OCI-LY7 (cell line): ENCODE measurements at regions not wholly inside any gene's neighbourhood (a gene's known extent, or its start where the extent isn't known, plus 50 kb on each side); places are given as distances from the start of the nearest gene placed in this dataset.

ENCODE experiments used
- BruUV-seq: library from RNA; stranded (reverse); fragments of 400-500 nt; replicated peaks from 2 replicates; lab custom pipeline; 2021; lab: Mats Ljungman, UMichigan
- CTCF ChIA-PET: fragments of 300-600 bp; sonication (Branson Sonifier 250); formaldehyde crosslinking; loops from one replicate; lab custom pipeline; 2022; ENCODE audit warnings: antibody characterized with exemption; ENCODE audit not compliant: unreplicated experiment; lab: Charles Lee
- POLR2A ChIA-PET: fragments of 300-600 bp; sonication (Branson Sonifier 250); formaldehyde crosslinking; loops from one replicate; lab custom pipeline; 2022; ENCODE audit warnings: antibody characterized with exemption; lab: Charles Lee
- DNase-seq: peaks from one replicate; pipeline ENCODE4 v3.0.0-alpha.2; 2015; ENCODE audit warnings: low spot score
- H2AFZ ChIP-seq: fragments of 200-600 bp; sonication (generic), shearing (Covaris generic); 2 replicates; pipeline ENCODE4 v1.6.1; 2014; ENCODE audit warnings: mild to moderate bottlenecking, antibody characterized with exemption, low read length, moderate library complexity
- H3K27ac ChIP-seq: fragments of 200-600 bp; sonication (generic); 2 replicates; pipeline ENCODE4 v1.5.1; 2014; ENCODE audit warnings: mixed run types, low read depth, mild to moderate bottlenecking, moderate library complexity, low read length, inconsistent platforms; ENCODE audit not compliant: poor library complexity, severe bottlenecking
- H3K36me3 ChIP-seq: fragments of 200-600 bp; sonication (generic); 2 replicates; pipeline ENCODE4 v1.6.1; 2014; ENCODE audit warnings: mild to moderate bottlenecking, antibody characterized with exemption, low read length, moderate library complexity, mixed read lengths; ENCODE audit not compliant: insufficient read depth
- H3K4me1 ChIP-seq: fragments of 200-600 bp; sonication (generic); 2 replicates; pipeline ENCODE4 v1.5.1; 2014; ENCODE audit warnings: mild to moderate bottlenecking, low read length; ENCODE audit not compliant: insufficient read depth, poor library complexity, severe bottlenecking
- H3K4me2 ChIP-seq: fragments of 200-600 bp; sonication (generic); 2 replicates; pipeline ENCODE4 v1.6.1; 2014; ENCODE audit warnings: mild to moderate bottlenecking, low read length
- H3K4me3 ChIP-seq: fragments of 200-600 bp; sonication (generic); 2 replicates; pipeline ENCODE4 v1.5.1; 2014; ENCODE audit warnings: mild to moderate bottlenecking, low read depth, low read length; ENCODE audit not compliant: poor library complexity, severe bottlenecking
- H3K79me2 ChIP-seq: fragments of 200-600 bp; sonication (generic); 2 replicates; pipeline ENCODE4 v1.6.1; 2016; ENCODE audit warnings: low read depth, mild to moderate bottlenecking, low read length, moderate library complexity, mixed read lengths; ENCODE audit not compliant: insufficient read depth
- H3K9me2 ChIP-seq: fragments of 200-600 bp; sonication (generic); 2 replicates; pipeline ENCODE4 v1.6.1; 2016; ENCODE audit warnings: mild to moderate bottlenecking, low read length, mixed read lengths; ENCODE audit not compliant: insufficient read depth
- H3K9me3 ChIP-seq: fragments of 200-600 bp; sonication (generic); 2 replicates; pipeline ENCODE4 v1.6.1; 2014; ENCODE audit warnings: mild to moderate bottlenecking, mixed run types, low read length, mixed read lengths
- H4K20me1 ChIP-seq: fragments of 200-600 bp; sonication (generic); 2 replicates; pipeline ENCODE4 v1.6.1; 2014; ENCODE audit warnings: mild to moderate bottlenecking, antibody characterized with exemption, low read length, moderate library complexity, mixed read lengths; ENCODE audit not compliant: insufficient read depth
- EZH2phosphoT487 ChIP-seq: fragments of 200-600 bp; sonication (generic); IDR thresholded peaks from 2 replicates; pipeline ENCODE4 v1.6.1; 2018; ENCODE audit warnings: low read depth, borderline replicate concordance, mild to moderate bottlenecking, mixed run types, antibody characterized with exemption, low read length, moderate library complexity, mixed read lengths
- intact Hi-C: fragments of 100-400 bp; cut with micrococcal nuclease; formaldehyde crosslinking; loops from one replicate; pipeline ENCODE4 v1.10.0; 2022; ENCODE audit not compliant: unreplicated experiment
- TF ChIP-seq, protein P1 (sequence below): fragments of 200-600 bp; sonication (generic); conservative IDR thresholded peaks from 2 replicates; pipeline ENCODE4 v1.5.1; 2014; ENCODE audit warnings: mild to moderate bottlenecking, antibody characterized with exemption, low read length, moderate library complexity, mixed read lengths

DNA sequence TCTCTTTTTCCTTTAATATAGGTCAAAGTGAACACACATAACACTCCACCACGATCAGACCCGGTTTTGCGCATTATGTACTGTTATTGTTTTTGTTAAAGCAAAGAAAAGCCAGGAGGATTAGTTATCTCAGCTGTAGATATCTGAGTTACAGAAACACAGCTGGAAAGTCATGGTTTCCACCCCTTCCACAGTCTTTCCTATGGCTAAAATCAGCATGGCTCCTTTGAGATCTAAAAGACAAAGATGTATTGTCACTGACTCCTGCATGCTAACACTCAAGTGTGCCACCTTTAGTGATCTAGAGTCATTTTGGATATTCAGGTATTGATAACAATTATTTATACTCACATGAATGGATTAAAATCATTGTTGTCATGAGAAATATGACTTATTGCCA is 260.0 kb downstream of the FIGN start:
- no peak for TF ChIP-seq EZH2phosphoT487
- TF ChIP-seq, protein P1, sequence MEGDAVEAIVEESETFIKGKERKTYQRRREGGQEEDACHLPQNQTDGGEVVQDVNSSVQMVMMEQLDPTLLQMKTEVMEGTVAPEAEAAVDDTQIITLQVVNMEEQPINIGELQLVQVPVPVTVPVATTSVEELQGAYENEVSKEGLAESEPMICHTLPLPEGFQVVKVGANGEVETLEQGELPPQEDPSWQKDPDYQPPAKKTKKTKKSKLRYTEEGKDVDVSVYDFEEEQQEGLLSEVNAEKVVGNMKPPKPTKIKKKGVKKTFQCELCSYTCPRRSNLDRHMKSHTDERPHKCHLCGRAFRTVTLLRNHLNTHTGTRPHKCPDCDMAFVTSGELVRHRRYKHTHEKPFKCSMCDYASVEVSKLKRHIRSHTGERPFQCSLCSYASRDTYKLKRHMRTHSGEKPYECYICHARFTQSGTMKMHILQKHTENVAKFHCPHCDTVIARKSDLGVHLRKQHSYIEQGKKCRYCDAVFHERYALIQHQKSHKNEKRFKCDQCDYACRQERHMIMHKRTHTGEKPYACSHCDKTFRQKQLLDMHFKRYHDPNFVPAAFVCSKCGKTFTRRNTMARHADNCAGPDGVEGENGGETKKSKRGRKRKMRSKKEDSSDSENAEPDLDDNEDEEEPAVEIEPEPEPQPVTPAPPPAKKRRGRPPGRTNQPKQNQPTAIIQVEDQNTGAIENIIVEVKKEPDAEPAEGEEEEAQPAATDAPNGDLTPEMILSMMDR, result no peak
- Histone ChIP-seq H3K27ac (no peak overlapping the region), H3K9me3 (no peaks in the 10 kb centered on the region), H3K4me1 (no peaks in the 10 kb centered on the region), H3K9me2 (no peaks in the 10 kb centered on the region), H3K4me3 (no peak overlapping the region), H4K20me1 (no peaks in the 10 kb centered on the region), H3K36me3 (no peaks in the 10 kb centered on the region), H2AFZ (no peak overlapping the region), H3K79me2 (no peaks in the 10 kb centered on the region), H3K4me2 (no peak overlapping the region)
- CTCF ChIA-PET, result no interaction called here
- BruUV-seq, result no TSS peak
- no peak for DNase-seq
- POLR2A ChIA-PET, result interaction anchor here (1.2 kb wide), 1 partner anchor 13 kb away, joined by 4 read pairs; no protein-coding TSS in a partner anchor
- intact Hi-C loops, result no loop called here

DNA sequence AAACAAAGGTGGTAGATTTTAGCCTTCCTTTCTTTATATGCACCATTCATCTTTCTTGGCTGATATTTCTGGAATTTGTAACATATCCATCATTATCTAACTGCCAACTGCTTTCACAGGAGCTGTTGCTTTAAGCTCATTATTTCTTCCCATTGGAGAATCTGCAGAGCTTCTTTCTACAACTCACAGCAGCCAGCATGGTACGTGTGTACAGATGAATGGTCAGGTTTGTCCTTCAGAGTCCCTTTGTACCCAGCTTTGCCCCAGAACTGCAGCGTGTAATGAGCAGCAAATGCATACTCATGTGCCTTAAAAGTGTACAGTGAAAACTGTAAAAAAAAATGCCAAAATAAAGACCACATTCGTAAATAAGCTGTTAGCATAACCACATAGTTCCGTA is 260.9 kb downstream of the FIGN start:
- Histone ChIP-seq H3K4me2 (no peak overlapping the region), H3K27ac (no peak overlapping the region), H3K9me3 (no peaks in the 10 kb centered on the region), H3K4me1 (no peaks in the 10 kb centered on the region), H2AFZ (no peak overlapping the region), H3K79me2 (no peaks in the 10 kb centered on the region), H3K4me3 (no peak overlapping the region), H3K36me3 (no peaks in the 10 kb centered on the region), H3K9me2 (no peaks in the 10 kb centered on the region), H4K20me1 (no peaks in the 10 kb centered on the region)
- CTCF ChIA-PET, result no interaction called here
- intact Hi-C loops, result no loop called here
- BruUV-seq, result no TSS peak
- POLR2A ChIA-PET, result interaction anchor here (0.6 to 1.2 kb wide), 2 partner anchors 14 to 30 kb away, joined by 3 to 4 read pairs; no protein-coding TSS in a partner anchor
- DNase-seq, result no peak
- TF ChIP-seq, protein P1, result no peak
- TF ChIP-seq EZH2phosphoT487, result no peak

DNA sequence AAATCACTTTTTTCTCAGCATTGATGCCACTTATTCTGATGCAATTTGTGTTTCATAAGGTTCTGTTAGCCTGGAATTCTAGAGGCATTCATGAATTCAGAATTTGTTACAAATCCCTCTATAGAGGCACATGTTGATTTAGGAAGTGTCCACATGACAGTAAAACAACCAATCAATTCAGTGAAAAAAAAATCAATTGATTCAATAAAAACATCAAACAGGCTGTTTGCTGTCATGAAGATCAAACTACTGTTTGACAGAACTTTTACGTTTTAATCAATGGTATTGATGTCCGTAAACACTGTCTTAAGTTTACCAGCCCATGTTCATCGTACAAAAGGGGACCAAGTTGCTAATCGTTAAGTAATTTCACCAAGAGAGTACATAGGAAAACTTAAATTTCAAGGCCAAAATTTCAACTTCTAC is 261.5 kb downstream of the FIGN start:
- Histone ChIP-seq H3K36me3 (no peaks in the 10 kb centered on the region), H3K79me2 (no peaks in the 10 kb centered on the region), H3K27ac (no peak overlapping the region), H3K4me2 (no peak overlapping the region), H3K4me1 (no peaks in the 10 kb centered on the region), H3K9me2 (no peaks in the 10 kb centered on the region), H3K4me3 (no peak overlapping the region), H2AFZ (no peak overlapping the region), H4K20me1 (no peaks in the 10 kb centered on the region), H3K9me3 (no peaks in the 10 kb centered on the region)
- POLR2A ChIA-PET, result no interaction called here
- BruUV-seq, result no TSS peak
- TF ChIP-seq, protein P1, result no peak
- TF ChIP-seq EZH2phosphoT487, result no peak
- intact Hi-C loops, result no loop called here
- CTCF ChIA-PET, result no interaction called here
- no peak for DNase-seq
